Omental fat pad (tissue), 3 donors: ENCODE measurements at regions not wholly inside any gene's neighbourhood (a gene's known extent, or its start where the extent isn't known, plus 50 kb on each side); places are given as distances from the start of the nearest gene placed in this dataset.

Source experiments
- ATAC-seq: fragments of 150-250 bp; one replicate; pipeline ENCODE4 v1.9.1; 2016; ENCODE audit warnings: mild to moderate bottlenecking, moderate library complexity; ENCODE audit not compliant: low FRiP score
- DNase-seq: peaks from one replicate; pipeline ENCODE4 v3.0.0-alpha.2; 2019; ENCODE audit warnings: low spot score
- CTCF ChIP-seq, 3 donors: fragments of 450-650 bp; IDR thresholded peaks; one replicate each; pipeline ENCODE4 v1.5.1; 2016 to 2017; ENCODE audit warnings: antibody characterized with exemption in 3 of 3, mild to moderate bottlenecking in 3 of 3, moderate library complexity in 2 of 3

- TF ChIP-seq CTCF (IDR thresholded peaks at IDR 0.05) = no peak
- no peak for ATAC-seq
- no peak for DNase-seq
These were observed 202.0 kb downstream of the SPTSSA start for GRCh38 chr14:34259996-34260395.

- TF ChIP-seq CTCF (IDR thresholded peaks at IDR 0.05) = no peak
- DNase-seq = no peak
- peak; percentile 96 for ATAC-seq
These were observed 203.7 kb downstream of the SPTSSA start for GRCh38 chr14:34258318-34258717.

- TF ChIP-seq CTCF (IDR thresholded peaks at IDR 0.05) = no peak
- no peak for ATAC-seq
- no peak for DNase-seq
These were observed 204.5 kb downstream of the SPTSSA start for GRCh38 chr14:34257505-34257904.

GRCh38 chr14:34256223-34256622 lies 205.8 kb downstream of the SPTSSA start:
- no peak for DNase-seq
- no peak for ATAC-seq
- no peak for TF ChIP-seq CTCF (IDR thresholded peaks at IDR 0.05)

GRCh38 chr14:34254571-34254970 lies 207.5 kb downstream of the SPTSSA start:
- DNase-seq (no peak), ATAC-seq (no peak)
- TF ChIP-seq CTCF (IDR thresholded peaks at IDR 0.05) = no peak

GRCh38 chr14:34254031-34254430 lies 208.0 kb downstream of the SPTSSA start:
- ATAC-seq = no peak
- no peak for TF ChIP-seq CTCF (IDR thresholded peaks at IDR 0.05)
- no peak for DNase-seq

- no peak for TF ChIP-seq CTCF (IDR thresholded peaks at IDR 0.05)
- ATAC-seq (peak; percentile 28), DNase-seq (no peak)
These were observed 209.8 kb downstream of the SPTSSA start for GRCh38 chr14:34252227-34252626.
